Suprapubic skin (tissue), 4 donors: ENCODE measurements at regions not wholly inside any gene's neighbourhood (a gene's known extent, or its start where the extent isn't known, plus 50 kb on each side); places are given as distances from the start of the nearest gene placed in this dataset.

Source experiments
- DNase-seq, 2 donors: peaks; one replicate each; pipeline ENCODE4 v3.0.0-alpha.2; 2019; ENCODE audit warnings: low spot score in 2 of 2
- H3K27ac ChIP-seq: fragments of 200-600 bp; sonication (generic); one replicate; pipeline ENCODE4 v1.5.1; 2019
- H3K27me3 ChIP-seq: fragments of 200-600 bp; sonication (generic); one replicate; pipeline ENCODE4 v1.5.1; 2019
- H3K36me3 ChIP-seq: fragments of 200-600 bp; sonication (generic); one replicate; pipeline ENCODE4 v1.5.1; 2019
- H3K4me1 ChIP-seq: fragments of 200-600 bp; sonication (generic); one replicate; pipeline ENCODE4 v1.5.1; 2019
- H3K4me3 ChIP-seq: fragments of 200-600 bp; sonication (generic); one replicate; pipeline ENCODE4 v1.5.1; 2019; ENCODE audit warnings: mild to moderate bottlenecking
- H3K9me3 ChIP-seq: fragments of 200-600 bp; sonication (generic); one replicate; pipeline ENCODE4 v1.5.1; 2019
- CTCF ChIP-seq, 2 donors: fragments of 200-600 bp in 1 of 2; fragments of 450-650 bp in 1 of 2; sonication (generic) in 1 of 2; IDR thresholded peaks; one replicate each; pipeline ENCODE4 v1.5.1; 2016 to 2019; ENCODE audit warnings: antibody characterized with exemption in 2 of 2, mild to moderate bottlenecking in 1 of 2, moderate library complexity in 1 of 2
- EP300 ChIP-seq: sonication (generic); formaldehyde crosslinking; IDR thresholded peaks from one replicate; pipeline ENCODE4 v1.6.1; 2017; ENCODE audit warnings: antibody characterized with exemption
- POLR2A ChIP-seq, 2 donors: fragments of 450-650 bp; IDR thresholded peaks; one replicate each; pipeline ENCODE4 v1.6.1; 2017; ENCODE audit warnings: antibody characterized with exemption in 2 of 2, mild to moderate bottlenecking in 2 of 2, moderate library complexity in 2 of 2
- POLR2AphosphoS5 ChIP-seq, 3 donors: sonication (generic); formaldehyde crosslinking; IDR thresholded peaks; one replicate each; pipeline ENCODE4 v1.6.1; 2017; ENCODE audit warnings: antibody characterized with exemption in 3 of 3
- whole genome bisulfite sequencing: methylation state at CpG from one replicate; pipeline ENCODE4 v1.1.5; 2018; 5-methylcytosine and 5-hydroxymethylcytosine counted together

- TF ChIP-seq EP300 (no peak), POLR2AphosphoS5 (IDR thresholded peaks at IDR 0.05) (no peak), CTCF (IDR thresholded peaks at IDR 0.05) (no peak), POLR2A (IDR thresholded peaks at IDR 0.05) (no peak)
- no peak overlapping the region for H3K4me3 ChIP-seq
- H3K4me1 ChIP-seq = peaks cover 5% of the 10 kb centered on the region
- no peaks in the 10 kb centered on the region for H3K36me3 ChIP-seq
- WGBS = 66% methylated on average over 6 of the region's 6 CpGs
- no peaks in the 10 kb centered on the region for H3K27me3 ChIP-seq
- H3K27ac ChIP-seq = no peak overlapping the region
- H3K9me3 ChIP-seq = no peaks in the 10 kb centered on the region
- no peak for DNase-seq
Observed at GRCh38 chr2:157991932-157992331, 109.7 kb upstream of the UPP2 start.

- Histone ChIP-seq H3K27me3 (no peaks in the 10 kb centered on the region), H3K9me3 (no peaks in the 10 kb centered on the region), H3K4me1 (no peaks in the 10 kb centered on the region), H3K27ac (no peak overlapping the region), H3K36me3 (no peaks in the 10 kb centered on the region), H3K4me3 (no peak overlapping the region)
- WGBS = 30% methylated on average over 5 of the region's 5 CpGs
- TF ChIP-seq EP300 = no peak
- TF ChIP-seq POLR2AphosphoS5 (IDR thresholded peaks at IDR 0.05) = no peak
- TF ChIP-seq CTCF (IDR thresholded peaks at IDR 0.05) = no peak
- no peak for TF ChIP-seq POLR2A (IDR thresholded peaks at IDR 0.05)
- DNase-seq = no peak
Observed at GRCh38 chr2:157990173-157990572, 111.5 kb upstream of the UPP2 start.

- Histone ChIP-seq H3K4me1 (no peaks in the 10 kb centered on the region), H3K36me3 (no peaks in the 10 kb centered on the region), H3K9me3 (no peaks in the 10 kb centered on the region), H3K4me3 (no peak overlapping the region), H3K27me3 (no peaks in the 10 kb centered on the region), H3K27ac (no peak overlapping the region)
- WGBS = 76% methylated on average over 4 of the region's 5 CpGs
- TF ChIP-seq POLR2AphosphoS5 (IDR thresholded peaks at IDR 0.05) (no peak), EP300 (no peak), CTCF (IDR thresholded peaks at IDR 0.05) (no peak), POLR2A (IDR thresholded peaks at IDR 0.05) (no peak)
- no peak for DNase-seq
Observed at GRCh38 chr2:157989227-157989626, 112.4 kb upstream of the UPP2 start.

GRCh38 chr2:157986761-157987160 is 110.6 kb upstream of the ACVR1 start:
- no peak for DNase-seq
- Histone ChIP-seq H3K9me3 (no peaks in the 10 kb centered on the region), H3K4me3 (no peak overlapping the region), H3K27ac (no peak overlapping the region), H3K4me1 (no peaks in the 10 kb centered on the region), H3K27me3 (no peaks in the 10 kb centered on the region), H3K36me3 (no peaks in the 10 kb centered on the region)
- TF ChIP-seq CTCF (IDR thresholded peaks at IDR 0.05) (no peak), POLR2A (IDR thresholded peaks at IDR 0.05) (no peak), EP300 (no peak), POLR2AphosphoS5 (IDR thresholded peaks at IDR 0.05) (no peak)

- DNase-seq = no peak
- H3K36me3 ChIP-seq = no peaks in the 10 kb centered on the region
Observed at GRCh38 chr2:157984866-157985265, 108.7 kb upstream of the ACVR1 start.

More at GRCh38 chr2:157984866-157985265, 108.7 kb upstream of the ACVR1 start:
- TF ChIP-seq POLR2AphosphoS5 (IDR thresholded peaks at IDR 0.05) (no peak), POLR2A (IDR thresholded peaks at IDR 0.05) (no peak), CTCF (IDR thresholded peaks at IDR 0.05) (no peak), EP300 (no peak)
- H3K27ac ChIP-seq = no peak overlapping the region
- no peaks in the 10 kb centered on the region for H3K27me3 ChIP-seq
- H3K4me3 ChIP-seq = no peak overlapping the region
- H3K9me3 ChIP-seq = no peaks in the 10 kb centered on the region
- no peaks in the 10 kb centered on the region for H3K4me1 ChIP-seq
